Liver (tissue), 3 donors: ENCODE measurements at regions not wholly inside any gene's neighbourhood (a gene's known extent, or its start where the extent isn't known, plus 50 kb on each side); places are given as distances from the start of the nearest gene placed in this dataset.

Experiments
- CTCF ChIP-seq: fragments of 150-350 bp; IDR thresholded peaks from 2 replicates; pipeline ENCODE4 v1.5.1; 2017; ENCODE audit warnings: improper control_type of control experiment, low read depth, low read length; ENCODE audit not compliant: missing input control
- GABPA ChIP-seq, 2 donors: IDR thresholded peaks in 1 of 2; conservative IDR thresholded peaks in 1 of 2; 2 replicates each; pipeline ENCODE4 v1.6.1; 2016; ENCODE audit warnings: antibody characterized with exemption in 2 of 2, mild to moderate bottlenecking in 1 of 2, moderate library complexity in 1 of 2
- JUND ChIP-seq, 2 donors: IDR thresholded peaks; 2 replicates each; pipeline ENCODE4 v1.6.1; 2016; ENCODE audit warnings: antibody characterized with exemption in 2 of 2
- MAX ChIP-seq: IDR thresholded peaks from 2 replicates; pipeline ENCODE4 v1.6.1; 2016; ENCODE audit warnings: antibody characterized with exemption
- RAD21 ChIP-seq, 2 donors: IDR thresholded peaks; 2 replicates each; pipeline ENCODE4 v1.6.1; 2016; ENCODE audit warnings: antibody characterized with exemption in 2 of 2, mild to moderate bottlenecking in 2 of 2
- REST ChIP-seq: IDR thresholded peaks from 2 replicates; pipeline ENCODE4 v1.6.1; 2016; ENCODE audit warnings: antibody characterized with exemption, mild to moderate bottlenecking
- SP1 ChIP-seq: IDR thresholded peaks from 2 replicates; pipeline ENCODE4 v1.6.1; 2018; ENCODE audit warnings: antibody characterized with exemption, mild to moderate bottlenecking
- TAF1 ChIP-seq: conservative IDR thresholded peaks from 2 replicates; pipeline ENCODE4 v1.6.1; 2016; ENCODE audit warnings: antibody characterized with exemption, mild to moderate bottlenecking
- donor health status: healthy.
- donor health status: healthy.

- TF ChIP-seq SP1 (no peak), REST (no peak), JUND (IDR thresholded peaks at IDR 0.05) (no peak), CTCF (no peak), MAX (no peak), RAD21 (IDR thresholded peaks at IDR 0.05) (no peak), GABPA (IDR thresholded peaks at IDR 0.05 in 1 of 2, conservative IDR thresholded peaks at IDR 0.05 in 1 of 2) (no peak), TAF1 (no peak)
Measured at GRCh38 chr4:174041555-174042105, 241.8 kb downstream of the FBXO8 start.
